ENCODE measurements at regions not wholly inside any gene's neighbourhood (a gene's known extent, or its start where the extent isn't known, plus 50 kb on each side); places are given as distances from the start of the nearest gene placed in this dataset.
A peak's percentile ranks its signal among the peaks of the same experiment; 100 is the strongest.

DNA sequence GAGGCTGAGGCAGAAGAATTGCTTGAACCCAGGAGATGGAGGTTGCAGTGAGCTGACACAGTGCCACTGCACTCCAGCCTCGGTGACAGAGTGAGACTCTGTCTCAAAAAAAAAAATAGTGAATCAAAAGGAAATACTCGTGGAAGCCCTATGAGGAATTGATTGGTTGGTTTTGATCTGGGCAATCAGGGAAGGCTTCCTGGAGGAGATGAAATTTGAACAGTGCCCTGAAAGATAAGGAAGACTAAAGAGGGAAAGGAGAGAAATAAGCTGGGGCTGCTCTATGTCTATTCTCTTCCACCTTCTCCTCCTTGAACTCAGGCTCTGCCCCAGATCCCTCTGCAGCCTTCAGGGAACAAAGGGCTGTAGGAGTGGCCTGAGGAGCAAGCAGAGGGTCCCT is 54.1 kb downstream of the IRF2BPL start:
- no peak for DNase-seq (ENCODE audit: low spot score)

GRCh38 chr14:76971549-76971948 is 57.0 kb downstream of the IRF2BPL start:
- no peak for DNase-seq (ENCODE audit: low spot score)

GRCh38 chr14:76968621-76969063 is 59.9 kb downstream of the IRF2BPL start:
- DNase-seq (ENCODE audit: low spot score): no peak

GRCh38 chr14:76967788-76968187 is 60.7 kb downstream of the IRF2BPL start:
- DNase-seq (ENCODE audit: low spot score): no peak

DNA sequence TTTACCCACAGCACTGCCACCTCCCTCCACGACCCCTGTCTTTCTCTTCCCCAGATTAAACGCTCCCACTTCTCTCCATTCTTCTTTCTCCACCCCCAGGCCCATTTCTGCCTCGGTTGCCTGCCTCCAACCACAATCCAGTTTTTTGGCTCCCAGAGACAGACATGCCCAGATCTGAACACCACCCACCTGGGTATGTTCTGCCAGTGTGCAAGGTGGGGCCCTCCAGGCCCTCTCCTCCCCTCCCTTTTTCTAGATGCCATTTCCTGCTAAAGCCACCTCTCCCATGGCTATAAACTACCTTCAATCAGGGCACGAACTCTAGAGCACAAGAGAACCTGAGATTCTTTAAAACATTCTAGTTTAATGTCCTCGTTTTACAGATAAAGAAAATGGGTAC is 63.3 kb downstream of the IRF2BPL start:
- no peak for DNase-seq (ENCODE audit: low spot score)

DNA sequence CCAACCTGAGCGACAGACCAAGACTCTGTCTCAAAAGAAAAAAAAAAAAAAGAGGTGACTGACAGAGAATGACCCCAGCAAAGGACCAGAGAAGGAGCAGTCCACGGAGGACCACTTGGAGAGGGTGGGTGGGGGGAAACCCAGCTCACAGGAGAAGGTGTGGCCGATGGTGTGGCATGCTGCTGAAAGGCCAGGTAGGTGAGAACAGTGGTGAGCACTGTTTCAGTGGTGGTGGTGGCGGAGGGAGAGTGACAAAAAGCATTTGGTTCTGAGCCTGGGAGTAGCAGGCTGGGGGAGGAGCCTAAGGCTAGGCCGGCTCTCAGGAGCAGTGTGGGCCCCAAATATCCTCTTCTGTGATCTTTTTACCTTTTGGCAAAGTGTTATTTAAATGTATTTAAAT is 63.8 kb downstream of the IRF2BPL start:
- DNase-seq (ENCODE audit: low spot score): no peak

GRCh38 chr14:76963372-76963771 is 65.1 kb downstream of the IRF2BPL start:
- no peak for DNase-seq (ENCODE audit: low spot score)

DNA sequence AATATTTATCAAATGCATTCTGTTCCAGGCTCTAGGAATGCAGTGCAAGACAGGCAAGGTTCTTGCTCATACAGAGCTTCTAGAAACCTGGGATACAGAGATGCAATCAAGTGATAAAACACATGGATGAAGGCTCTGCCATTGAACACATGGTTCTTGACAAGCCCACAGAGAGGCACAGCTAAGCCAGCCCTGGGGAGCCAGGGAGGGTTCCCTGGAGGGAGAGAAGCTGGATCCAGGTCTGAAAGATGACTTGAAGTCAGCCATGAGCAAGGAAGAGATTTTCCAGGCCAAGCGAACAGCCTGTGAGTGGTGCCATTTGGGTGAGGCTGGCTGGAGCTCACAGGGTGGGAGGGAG is 66.2 kb downstream of the IRF2BPL start:
- no peak for DNase-seq (ENCODE audit: low spot score)

DNA sequence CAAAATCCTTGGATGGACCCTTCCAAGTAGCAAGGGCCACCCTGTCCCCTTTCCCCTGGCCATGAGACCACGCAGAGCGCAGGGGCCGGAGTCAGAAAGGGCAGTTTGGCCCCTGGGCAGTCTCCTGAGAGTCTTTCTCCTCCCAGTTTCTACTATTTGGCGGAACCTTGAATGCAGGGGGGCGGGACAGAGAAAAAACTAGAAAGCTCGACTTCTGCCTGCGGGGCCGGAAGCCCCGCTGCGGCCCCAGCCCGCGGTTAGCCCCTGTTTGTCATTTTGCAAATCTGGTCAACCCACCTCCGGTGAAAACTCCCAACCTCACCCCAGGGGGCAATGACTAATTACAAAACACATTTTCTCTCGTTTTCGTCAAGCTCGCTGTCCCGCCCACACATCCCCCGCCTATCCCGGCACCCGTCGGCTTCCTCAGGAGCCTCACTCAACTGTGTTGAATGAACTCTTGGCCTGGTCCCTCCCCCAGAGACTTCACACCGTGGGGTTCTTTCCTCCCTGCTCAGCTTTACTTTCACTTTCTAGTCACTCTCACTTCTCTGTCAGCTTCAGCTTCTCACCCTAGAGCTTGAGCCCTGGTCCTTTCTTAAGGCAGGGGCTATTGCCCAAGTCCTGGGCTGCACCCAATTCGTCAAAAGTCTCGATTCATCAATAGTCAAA is 66.7 kb downstream of the IRF2BPL start:
- DNase-seq (ENCODE audit: low spot score): peak; percentile 87

GRCh38 chr14:76958980-76959710 is 69.4 kb downstream of the IRF2BPL start:
- DNase-seq (ENCODE audit: low spot score): no peak

DNA sequence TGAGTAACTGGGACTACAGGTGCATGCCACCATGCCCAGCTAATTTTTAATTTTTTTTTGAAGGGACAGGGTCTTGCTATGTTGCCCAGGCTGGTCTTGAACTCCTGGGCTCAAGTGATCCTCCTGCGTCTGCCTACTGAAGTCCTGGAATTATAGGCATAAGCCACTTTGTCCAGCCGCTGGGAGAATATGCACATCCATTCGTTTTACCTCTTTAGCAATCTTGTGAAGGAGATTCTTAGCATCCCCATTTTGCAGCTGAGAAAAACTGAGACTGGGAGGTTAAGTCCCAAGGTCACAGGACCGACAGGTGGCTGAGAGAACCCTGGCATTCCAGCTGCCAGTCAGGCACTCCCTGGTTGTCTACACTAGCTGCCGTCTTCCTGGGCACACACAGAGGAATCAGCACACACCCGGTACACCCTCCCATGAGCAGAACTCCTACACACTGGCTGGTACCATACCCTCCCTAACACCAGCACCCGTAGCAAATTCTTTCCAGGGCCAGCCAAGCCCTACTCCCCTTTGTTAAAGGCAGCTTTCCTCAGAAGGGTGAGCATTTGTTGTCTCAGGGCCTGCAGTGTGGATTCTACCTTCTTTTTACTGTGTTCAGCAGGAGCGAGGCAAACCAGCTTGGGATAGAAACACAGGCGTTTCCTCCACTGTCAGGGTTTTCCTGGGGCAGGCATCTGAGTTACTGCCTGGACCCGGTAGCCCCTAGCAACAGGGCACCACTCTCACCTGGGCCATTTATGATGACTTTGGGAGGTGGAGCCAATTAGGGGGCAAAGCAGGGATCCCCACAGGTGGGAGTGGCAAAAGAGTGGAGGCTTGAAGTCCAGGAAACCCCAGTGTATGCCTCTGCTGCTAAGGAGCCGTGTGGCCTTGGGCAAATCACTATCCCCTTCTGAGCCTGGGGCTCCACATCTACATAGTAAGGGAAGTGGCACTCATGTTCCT is 70.2 kb downstream of the IRF2BPL start:
- DNase-seq (ENCODE audit: low spot score): no peak

DNA sequence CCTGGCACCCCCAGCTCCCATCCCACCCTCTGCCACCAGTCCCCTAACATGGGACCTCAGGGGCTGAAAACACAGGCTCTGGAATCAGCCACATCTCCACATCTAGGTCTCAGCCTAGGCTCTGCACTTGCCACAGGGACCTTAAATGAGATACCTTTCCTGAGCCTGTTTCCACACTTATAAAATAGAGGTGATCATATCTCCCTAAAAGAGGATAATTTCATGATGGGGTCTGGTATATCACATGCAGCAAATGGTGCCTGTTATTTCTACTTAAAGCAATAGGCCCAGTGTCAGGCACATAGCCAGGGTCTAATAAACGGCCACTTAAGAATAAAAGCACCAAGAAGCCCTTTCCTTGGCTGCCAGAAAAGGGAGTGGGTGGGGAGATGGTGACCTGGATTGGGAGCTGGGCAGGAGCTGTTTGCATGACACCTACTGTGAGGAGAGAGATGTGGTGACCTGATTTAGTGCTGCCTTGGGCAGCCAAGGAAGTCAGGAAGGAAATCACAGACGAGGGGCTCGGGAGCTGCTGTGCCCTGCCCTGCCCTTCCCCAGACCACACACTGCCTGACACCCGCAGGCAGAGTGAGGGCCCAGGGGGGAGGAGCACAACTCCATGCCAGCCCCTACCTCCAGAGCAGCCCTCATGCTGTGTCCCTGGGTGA is 71.2 kb downstream of the IRF2BPL start:
- no peak for DNase-seq (ENCODE audit: low spot score)

DNA sequence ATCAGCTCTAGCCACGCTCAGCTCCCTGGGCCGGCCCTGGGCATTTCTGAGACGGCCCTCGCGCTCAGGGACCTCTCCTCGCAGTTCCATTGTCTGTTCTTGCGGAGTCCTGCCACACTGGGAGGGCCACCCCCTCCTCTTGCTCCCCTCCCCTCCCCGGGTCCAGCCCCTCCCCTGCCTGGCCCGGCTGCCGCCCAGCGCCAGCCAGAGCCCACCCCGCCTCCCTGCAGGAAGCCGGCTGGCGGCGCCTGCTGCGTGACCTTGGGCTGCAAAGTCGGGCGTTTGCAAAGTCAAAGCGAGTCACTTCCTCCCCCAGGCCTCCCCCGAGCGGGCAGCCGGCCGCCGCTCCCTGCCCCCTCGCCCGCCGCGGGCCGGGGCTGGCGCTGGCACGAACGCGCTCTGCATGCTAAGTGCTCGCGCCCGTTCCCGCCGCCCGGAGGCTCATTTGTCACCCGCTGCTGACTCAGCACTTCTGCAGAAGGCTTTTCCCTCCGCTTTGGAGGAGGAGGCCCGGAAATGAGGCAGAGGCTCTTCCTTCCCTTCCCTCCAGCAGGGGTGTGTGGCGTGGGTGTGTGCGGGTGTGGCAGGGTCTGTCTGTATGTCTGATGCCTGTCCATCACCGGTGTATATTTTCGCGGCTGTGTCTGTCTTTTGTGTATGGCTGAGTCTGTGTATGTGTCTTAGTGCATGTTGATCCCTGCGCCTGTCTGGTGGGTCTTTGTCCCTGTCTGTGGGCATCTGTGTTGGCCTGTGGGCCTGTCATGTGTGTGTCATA is 72.0 kb downstream of the IRF2BPL start:
- peak; percentile 87 for DNase-seq (ENCODE audit: low spot score)

DNA sequence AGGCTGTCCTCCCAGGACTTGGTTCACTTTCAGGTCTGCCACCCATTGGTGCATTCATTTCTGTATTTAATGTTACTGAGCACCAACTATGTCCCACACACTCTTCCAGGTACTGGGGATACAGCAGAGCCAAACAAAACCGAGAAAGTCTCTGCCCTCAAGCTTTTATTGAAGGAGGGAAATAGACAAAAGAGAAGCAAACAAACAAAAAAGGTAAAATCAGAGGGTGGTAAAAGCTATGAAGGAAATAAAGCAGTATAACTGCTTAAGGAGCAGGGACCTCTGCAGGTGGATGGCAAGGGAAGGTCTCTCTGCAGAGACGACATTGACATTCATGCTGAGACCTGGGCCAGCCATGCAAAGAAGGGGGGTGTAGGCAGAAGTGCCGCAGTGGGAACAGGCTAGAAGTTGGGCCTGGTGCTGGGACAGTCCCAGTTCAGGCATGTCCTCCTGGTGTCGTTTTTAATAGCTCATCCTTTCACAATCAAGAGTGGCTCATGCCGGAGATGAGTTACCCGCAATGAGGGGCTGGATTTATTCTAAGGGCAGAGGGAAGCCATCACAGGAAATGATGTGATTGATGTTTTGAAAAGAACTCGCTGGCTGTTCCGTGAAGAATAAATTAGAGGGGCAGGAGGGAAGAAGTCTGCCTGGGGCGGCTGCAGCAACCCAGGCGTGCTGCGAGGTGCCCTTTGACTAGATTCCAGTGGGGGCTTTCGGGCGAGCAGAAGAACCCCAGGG is 72.8 kb downstream of the IRF2BPL start:
- DNase-seq (ENCODE audit: low spot score): peak; percentile 71

DNA sequence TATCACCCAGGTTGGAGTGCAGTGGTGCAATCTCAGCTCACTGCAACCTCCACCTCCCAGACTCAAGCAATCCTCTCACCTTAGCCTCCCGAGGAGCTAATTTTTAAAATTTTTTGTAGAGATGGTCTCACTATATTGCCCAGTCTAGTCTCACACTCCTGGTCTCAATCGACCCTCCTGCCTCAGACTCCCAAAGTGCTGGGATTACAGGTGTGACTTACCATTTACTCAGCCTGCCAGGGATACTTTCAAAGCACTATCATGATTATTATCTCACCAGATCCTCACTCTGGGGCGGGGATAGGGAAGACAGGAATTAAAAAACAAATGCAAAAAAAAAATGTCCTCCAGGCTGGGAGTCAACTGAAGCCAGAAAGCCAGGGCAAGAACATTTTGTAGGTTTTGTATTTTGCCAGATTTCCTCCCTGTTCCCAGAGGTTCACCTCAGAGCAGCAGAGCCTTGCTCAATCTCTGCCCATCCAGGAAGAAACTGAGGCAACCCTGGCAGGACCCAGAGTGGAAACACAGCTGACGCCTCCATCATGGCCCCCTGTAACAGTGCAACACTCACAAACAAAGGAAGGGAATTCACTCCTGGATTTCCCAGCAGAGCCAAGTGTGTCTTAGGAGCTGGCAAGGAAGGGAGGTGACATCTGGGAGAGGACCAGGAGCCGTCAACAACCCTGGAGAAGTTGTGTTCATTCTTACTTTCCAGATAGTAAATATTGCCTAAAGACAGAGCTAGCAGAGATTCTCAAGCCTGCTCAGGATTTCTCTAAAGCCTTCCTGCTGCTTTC is 73.9 kb downstream of the IRF2BPL start:
- DNase-seq (ENCODE audit: low spot score): no peak

- DNase-seq (ENCODE audit: low spot score): peak; percentile 88
Measured at GRCh38 chr14:76953311-76953945, 75.1 kb downstream of the IRF2BPL start.

- DNase-seq (ENCODE audit: low spot score): no peak
Measured at GRCh38 chr14:76951166-76951565, 77.3 kb downstream of the IRF2BPL start.

GRCh38 chr14:76950055-76951020 is 78.2 kb downstream of the IRF2BPL start:
- no peak for DNase-seq (ENCODE audit: low spot score)

Data from hepatic stellate cell (primary cell).